ENCODE measurements at regions not wholly inside any gene's neighbourhood (a gene's known extent, or its start where the extent isn't known, plus 50 kb on each side); places are given as distances from the start of the nearest gene placed in this dataset.

DNA sequence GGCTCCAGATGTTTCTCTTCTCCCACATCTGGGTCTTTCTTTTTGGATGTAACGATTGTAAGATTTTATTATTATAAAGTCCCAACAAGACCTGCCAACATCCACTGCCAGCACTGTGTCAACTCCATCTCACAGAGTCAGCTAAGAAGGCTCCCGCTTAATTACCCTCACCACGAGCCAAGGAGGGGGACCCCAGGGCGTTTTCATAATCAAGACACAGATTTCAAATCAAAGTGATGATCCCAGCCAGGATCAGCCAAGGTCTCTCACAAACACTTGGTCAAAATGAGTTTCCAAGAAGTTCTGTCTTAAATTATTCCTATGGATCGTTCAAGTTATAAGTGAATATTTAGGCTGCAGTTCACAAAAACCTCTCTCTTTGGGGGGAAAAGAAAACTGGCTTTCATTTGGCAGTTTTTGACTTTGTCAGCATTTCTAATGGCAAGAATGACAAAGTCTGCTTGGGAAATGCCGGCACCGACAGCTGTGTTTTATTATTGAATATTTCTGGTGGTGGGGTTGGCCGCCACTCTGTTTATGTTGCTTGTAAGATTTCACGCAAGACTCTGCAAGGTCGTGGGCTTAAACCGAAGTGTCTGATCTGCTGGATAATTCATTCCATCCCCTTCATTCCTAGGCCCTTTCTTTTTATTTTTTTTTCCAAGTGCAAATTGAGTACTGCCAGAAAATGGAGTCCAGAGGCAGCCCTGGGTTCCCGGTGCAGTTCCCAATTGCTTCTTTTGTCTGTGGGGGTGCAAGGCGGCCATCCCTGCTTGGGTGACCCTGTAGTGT is 170.2 kb upstream of the PMEPA1 start:
- Histone ChIP-seq H3K4me3 (ENCODE audit: low read depth, low read length, poor library complexity, severe bottlenecking) (no peak overlapping the region), H3K9me2 (ENCODE audit: insufficient read depth, low read length) (no peaks in the 10 kb centered on the region), H3K27ac (ENCODE audit: low read depth, low read length, poor library complexity, severe bottlenecking) (no peak overlapping the region), H3K4me1 (ENCODE audit: insufficient read depth, low read length, poor library complexity, severe bottlenecking) (no peaks in the 10 kb centered on the region), H3K4me2 (ENCODE audit: low read length) (no peak overlapping the region), H3K36me3 (ENCODE audit: insufficient read depth, low read length) (no peaks in the 10 kb centered on the region), H3K79me2 (ENCODE audit: insufficient read depth, low read depth, low read length) (no peaks in the 10 kb centered on the region), H3K9me3 (ENCODE audit: low read length) (no peaks in the 10 kb centered on the region), H4K20me1 (ENCODE audit: insufficient read depth, low read length) (no peaks in the 10 kb centered on the region), H2AFZ (ENCODE audit: low read length) (no peak overlapping the region)
- POLR2A ChIA-PET = no interaction called here
- TF ChIP-seq, protein P1, sequence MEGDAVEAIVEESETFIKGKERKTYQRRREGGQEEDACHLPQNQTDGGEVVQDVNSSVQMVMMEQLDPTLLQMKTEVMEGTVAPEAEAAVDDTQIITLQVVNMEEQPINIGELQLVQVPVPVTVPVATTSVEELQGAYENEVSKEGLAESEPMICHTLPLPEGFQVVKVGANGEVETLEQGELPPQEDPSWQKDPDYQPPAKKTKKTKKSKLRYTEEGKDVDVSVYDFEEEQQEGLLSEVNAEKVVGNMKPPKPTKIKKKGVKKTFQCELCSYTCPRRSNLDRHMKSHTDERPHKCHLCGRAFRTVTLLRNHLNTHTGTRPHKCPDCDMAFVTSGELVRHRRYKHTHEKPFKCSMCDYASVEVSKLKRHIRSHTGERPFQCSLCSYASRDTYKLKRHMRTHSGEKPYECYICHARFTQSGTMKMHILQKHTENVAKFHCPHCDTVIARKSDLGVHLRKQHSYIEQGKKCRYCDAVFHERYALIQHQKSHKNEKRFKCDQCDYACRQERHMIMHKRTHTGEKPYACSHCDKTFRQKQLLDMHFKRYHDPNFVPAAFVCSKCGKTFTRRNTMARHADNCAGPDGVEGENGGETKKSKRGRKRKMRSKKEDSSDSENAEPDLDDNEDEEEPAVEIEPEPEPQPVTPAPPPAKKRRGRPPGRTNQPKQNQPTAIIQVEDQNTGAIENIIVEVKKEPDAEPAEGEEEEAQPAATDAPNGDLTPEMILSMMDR (conservative IDR thresholded peaks at IDR 0.05; ENCODE audit: low read length) = no peak
- TF ChIP-seq EZH2phosphoT487 (IDR thresholded peaks at IDR 0.05; ENCODE audit: borderline replicate concordance, low read depth, low read length) = no peak
- intact Hi-C loops (cut with micrococcal nuclease; ENCODE audit: unreplicated experiment) = loop anchor here (5.0 kb wide), 1 partner anchor 228 kb away; no protein-coding TSS in a partner anchor
- BruUV-seq (replicated peaks) = no TSS peak
- CTCF ChIA-PET (ENCODE audit: unreplicated experiment) = no interaction called here
- DNase-seq (ENCODE audit: low spot score) = no peak

DNA sequence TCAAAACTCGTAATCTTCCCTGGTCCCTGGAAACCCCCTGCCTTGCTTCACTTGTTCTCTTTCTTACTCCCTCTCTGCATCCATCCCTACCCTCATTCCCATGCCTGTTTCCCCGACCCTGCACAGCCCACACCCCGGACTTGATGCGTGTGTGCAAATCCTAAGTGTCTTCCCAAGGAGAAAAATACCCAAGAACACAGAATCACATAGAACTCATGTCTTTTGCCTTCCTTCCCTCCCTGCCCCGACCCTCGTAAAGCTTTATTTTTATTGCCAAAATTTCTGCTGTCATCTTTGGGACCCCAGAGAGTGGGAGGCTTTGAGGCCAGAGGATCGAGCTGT is 169.6 kb upstream of the PMEPA1 start:
- intact Hi-C loops (cut with micrococcal nuclease; ENCODE audit: unreplicated experiment) = loop anchor here (5.0 kb wide), 1 partner anchor 227 kb away; no protein-coding TSS in a partner anchor
- no TSS peak for BruUV-seq (replicated peaks)
- Histone ChIP-seq H3K36me3 (ENCODE audit: insufficient read depth, low read length) (no peaks in the 10 kb centered on the region), H3K4me2 (ENCODE audit: low read length) (no peak overlapping the region), H2AFZ (ENCODE audit: low read length) (no peak overlapping the region), H3K79me2 (ENCODE audit: insufficient read depth, low read depth, low read length) (no peaks in the 10 kb centered on the region), H3K9me2 (ENCODE audit: insufficient read depth, low read length) (no peaks in the 10 kb centered on the region), H3K27ac (ENCODE audit: low read depth, low read length, poor library complexity, severe bottlenecking) (no peak overlapping the region), H3K9me3 (ENCODE audit: low read length) (no peaks in the 10 kb centered on the region), H4K20me1 (ENCODE audit: insufficient read depth, low read length) (no peaks in the 10 kb centered on the region), H3K4me1 (ENCODE audit: insufficient read depth, low read length, poor library complexity, severe bottlenecking) (no peaks in the 10 kb centered on the region), H3K4me3 (ENCODE audit: low read depth, low read length, poor library complexity, severe bottlenecking) (no peak overlapping the region)
- TF ChIP-seq, protein P1 (conservative IDR thresholded peaks at IDR 0.05; ENCODE audit: low read length) = no peak
- no peak for TF ChIP-seq EZH2phosphoT487 (IDR thresholded peaks at IDR 0.05; ENCODE audit: borderline replicate concordance, low read depth, low read length)
- POLR2A ChIA-PET = no interaction called here
- CTCF ChIA-PET (ENCODE audit: unreplicated experiment) = no interaction called here
- DNase-seq (ENCODE audit: low spot score) = no peak

DNA sequence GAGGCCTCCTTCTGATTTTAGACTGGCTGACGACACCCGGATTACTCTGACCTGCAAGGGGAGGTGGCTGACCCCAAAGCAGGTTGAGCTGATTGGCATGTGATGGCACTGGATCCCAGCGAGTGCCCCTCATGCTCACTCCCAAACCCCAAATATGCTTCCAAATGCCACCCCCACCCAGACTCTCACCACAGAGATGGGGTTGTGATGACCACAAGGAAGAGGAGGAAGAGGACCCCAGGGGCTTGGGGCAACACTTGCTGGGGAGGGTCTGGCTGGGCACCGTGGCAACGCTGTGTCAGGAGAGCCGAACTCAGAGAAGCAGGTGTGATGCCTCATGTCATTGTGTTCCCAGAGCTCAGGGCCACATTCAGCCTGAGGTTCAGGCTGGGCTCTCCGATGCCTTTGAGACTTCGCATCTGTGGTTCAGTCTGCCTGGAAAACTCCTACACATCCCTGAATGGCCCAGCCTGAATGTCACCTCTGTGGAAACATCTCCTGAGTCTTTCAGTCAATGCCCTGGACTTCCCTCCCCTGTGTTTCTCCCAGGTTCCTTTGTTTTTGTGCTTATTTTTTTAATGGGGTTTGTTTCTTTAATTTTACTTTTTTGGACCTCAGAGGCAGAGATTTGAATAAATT is 169.1 kb upstream of the PMEPA1 start:
- Histone ChIP-seq H3K4me1 (ENCODE audit: insufficient read depth, low read length, poor library complexity, severe bottlenecking) (no peaks in the 10 kb centered on the region), H3K4me2 (ENCODE audit: low read length) (no peak overlapping the region), H3K36me3 (ENCODE audit: insufficient read depth, low read length) (no peaks in the 10 kb centered on the region), H2AFZ (ENCODE audit: low read length) (no peak overlapping the region), H4K20me1 (ENCODE audit: insufficient read depth, low read length) (no peaks in the 10 kb centered on the region), H3K27ac (ENCODE audit: low read depth, low read length, poor library complexity, severe bottlenecking) (no peak overlapping the region), H3K9me2 (ENCODE audit: insufficient read depth, low read length) (no peaks in the 10 kb centered on the region), H3K4me3 (ENCODE audit: low read depth, low read length, poor library complexity, severe bottlenecking) (no peak overlapping the region), H3K79me2 (ENCODE audit: insufficient read depth, low read depth, low read length) (no peaks in the 10 kb centered on the region), H3K9me3 (ENCODE audit: low read length) (no peaks in the 10 kb centered on the region)
- BruUV-seq (replicated peaks) = no TSS peak
- no peak for DNase-seq (ENCODE audit: low spot score)
- POLR2A ChIA-PET = no interaction called here
- CTCF ChIA-PET (ENCODE audit: unreplicated experiment) = no interaction called here
- TF ChIP-seq, protein P1 (conservative IDR thresholded peaks at IDR 0.05; ENCODE audit: low read length) = no peak
- TF ChIP-seq EZH2phosphoT487 (IDR thresholded peaks at IDR 0.05; ENCODE audit: borderline replicate concordance, low read depth, low read length) = no peak
- intact Hi-C loops (cut with micrococcal nuclease; ENCODE audit: unreplicated experiment) = loop anchor here (5.0 kb wide), 1 partner anchor 227 kb away; no protein-coding TSS in a partner anchor

Data from OCI-LY7 (cell line).